ENCODE measurements at regions not wholly inside any gene's neighbourhood (a gene's known extent, or its start where the extent isn't known, plus 50 kb on each side); places are given as distances from the start of the nearest gene placed in this dataset.

DNA sequence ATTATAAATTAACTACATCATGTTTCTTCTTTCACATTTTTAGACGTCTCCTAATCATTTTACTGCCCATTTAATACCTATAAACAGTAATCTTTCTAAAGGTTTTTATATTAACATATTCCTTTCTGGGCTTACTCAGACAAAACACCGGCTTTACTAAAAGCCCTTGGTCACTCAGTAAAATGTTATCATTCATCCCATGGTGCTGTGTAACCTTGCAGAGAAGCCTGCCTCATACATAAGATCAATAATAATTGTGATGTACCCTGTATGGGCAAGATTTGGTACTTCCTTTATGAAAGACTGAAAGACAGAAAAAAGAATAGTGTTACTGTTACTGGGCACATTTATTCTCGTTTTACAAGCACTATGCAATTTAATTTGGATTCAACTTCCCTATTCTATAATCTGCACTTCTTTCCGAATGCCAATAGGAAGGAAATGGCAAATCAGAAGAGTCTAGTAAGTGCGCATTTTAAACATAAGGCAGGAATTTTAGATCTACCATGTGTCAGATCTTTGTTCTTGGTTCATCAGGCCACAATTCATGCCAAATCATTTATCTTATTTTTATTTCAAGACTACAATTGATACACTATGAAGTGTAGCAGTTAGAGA is 522.2 kb downstream of the CSNK1G3 start:
- TF ChIP-seq, protein P1, sequence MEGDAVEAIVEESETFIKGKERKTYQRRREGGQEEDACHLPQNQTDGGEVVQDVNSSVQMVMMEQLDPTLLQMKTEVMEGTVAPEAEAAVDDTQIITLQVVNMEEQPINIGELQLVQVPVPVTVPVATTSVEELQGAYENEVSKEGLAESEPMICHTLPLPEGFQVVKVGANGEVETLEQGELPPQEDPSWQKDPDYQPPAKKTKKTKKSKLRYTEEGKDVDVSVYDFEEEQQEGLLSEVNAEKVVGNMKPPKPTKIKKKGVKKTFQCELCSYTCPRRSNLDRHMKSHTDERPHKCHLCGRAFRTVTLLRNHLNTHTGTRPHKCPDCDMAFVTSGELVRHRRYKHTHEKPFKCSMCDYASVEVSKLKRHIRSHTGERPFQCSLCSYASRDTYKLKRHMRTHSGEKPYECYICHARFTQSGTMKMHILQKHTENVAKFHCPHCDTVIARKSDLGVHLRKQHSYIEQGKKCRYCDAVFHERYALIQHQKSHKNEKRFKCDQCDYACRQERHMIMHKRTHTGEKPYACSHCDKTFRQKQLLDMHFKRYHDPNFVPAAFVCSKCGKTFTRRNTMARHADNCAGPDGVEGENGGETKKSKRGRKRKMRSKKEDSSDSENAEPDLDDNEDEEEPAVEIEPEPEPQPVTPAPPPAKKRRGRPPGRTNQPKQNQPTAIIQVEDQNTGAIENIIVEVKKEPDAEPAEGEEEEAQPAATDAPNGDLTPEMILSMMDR (conservative IDR thresholded peaks at IDR 0.05): no peak
- Histone ChIP-seq H4K5ac (ENCODE audit: insufficient read length, low read depth, low read length) (no peak overlapping the region), H4K91ac (ENCODE audit: insufficient read length, low read depth, low read length) (no peak overlapping the region), H3K18ac (ENCODE audit: insufficient read length, low read depth, low read length) (no peak overlapping the region), H2AK5ac (ENCODE audit: insufficient read length, low read length) (no peak overlapping the region), H2AFZ (ENCODE audit: low read length) (no peak overlapping the region), H3K14ac (ENCODE audit: insufficient read depth, low read length) (no peak overlapping the region), H2BK20ac (ENCODE audit: low read depth, low read length, poor library complexity, severe bottlenecking) (no peak overlapping the region), H3K27me3 (ENCODE audit: insufficient read depth, low read length) (no peaks in the 10 kb centered on the region), H3K56ac (ENCODE audit: insufficient read length, low read depth, low read length) (no peak overlapping the region), H3K4me1 (ENCODE audit: insufficient read depth, low read length) (no peaks in the 10 kb centered on the region; the same call in 1 of the 2 replicates), H3K79me2 (ENCODE audit: insufficient read depth, low read length) (no peaks in the 10 kb centered on the region), H3K79me1 (ENCODE audit: insufficient read depth, low read depth, low read length, poor library complexity, severe bottlenecking) (no peaks in the 10 kb centered on the region), H4K20me1 (ENCODE audit: control insufficient read depth, insufficient read depth, insufficient read length) (no peaks in the 10 kb centered on the region), H4K8ac (replicated peaks; ENCODE audit: insufficient read length, low read depth, low read length) (no peak overlapping the region), H3K23ac (ENCODE audit: insufficient read length, low read depth, low read length) (no peak overlapping the region), H2BK15ac (ENCODE audit: low read depth, low read length) (no peak overlapping the region), H3K4me2 (ENCODE audit: insufficient read depth, insufficient read length, low read length) (no peak overlapping the region), H2BK5ac (ENCODE audit: insufficient read length, low read length) (no peak overlapping the region), H2BK120ac (ENCODE audit: low read depth, low read length, poor library complexity, severe bottlenecking) (no peak overlapping the region), H3K4ac (ENCODE audit: low read depth, low read length) (no peak overlapping the region), H2BK12ac (ENCODE audit: insufficient read length, low read depth, low read length) (no peak overlapping the region), H3K23me2 (ENCODE audit: insufficient read length, low read depth, low read length, poor library complexity, severe bottlenecking) (no peaks in the 10 kb centered on the region), H3T11ph (ENCODE audit: low read length) (no peak overlapping the region), H3K9me3 (ENCODE audit: control insufficient read depth, low read depth, low read length) (no peaks in the 10 kb centered on the region), H3K9ac (ENCODE audit: extremely low read depth, insufficient read length, low read length) (no peak overlapping the region), H3K27ac (ENCODE audit: insufficient read length, low read depth, low read length) (no peak overlapping the region)
- H3K4me3 Mint-ChIP-seq: no peak overlapping the region
- no CpG with 5 or more reads among the region's 5 CpGs for WGBS (ENCODE audit: extremely low coverage, insufficient read length, low lambda C conversion rate)
- no peaks in the 10 kb centered on the region for H3K9me3 Mint-ChIP-seq
- no peak overlapping the region; a peak in 1 of 7 replicates for H3K27ac Mint-ChIP-seq
- H3K36me3 Mint-ChIP-seq (ENCODE audit: insufficient read depth in 1 of 3, low read depth in 3 of 3): no peaks in the 10 kb centered on the region
- no peak for DNase-seq
- H3K4me1 Mint-ChIP-seq: peaks cover 4 to 8% of the 10 kb centered on the region in 2 experiments
- H3K27me3 Mint-ChIP-seq (ENCODE audit: low read depth): no peaks in the 10 kb centered on the region
